Osteocyte (in vitro differentiated cells): ENCODE measurements at regions not wholly inside any gene's neighbourhood (a gene's known extent, or its start where the extent isn't known, plus 50 kb on each side); places are given as distances from the start of the nearest gene placed in this dataset.

Experiments
- DNase-seq: peaks from one replicate; pipeline ENCODE4 v3.0.0; 2021; ENCODE audit warnings: mixed read lengths; ENCODE audit not compliant: unreplicated experiment; ENCODE audit errors: extremely low spot score
- H3K27ac Mint-ChIP-seq: one replicate; pipeline ENCODE4 v1.8.0; 2021; ENCODE audit warnings: mild to moderate bottlenecking, mixed read lengths; ENCODE audit not compliant: unreplicated experiment
- H3K27me3 Mint-ChIP-seq: one replicate; pipeline ENCODE4 v1.8.0; 2021; ENCODE audit warnings: mixed read lengths; ENCODE audit not compliant: unreplicated experiment
- H3K36me3 Mint-ChIP-seq: one replicate; pipeline ENCODE4 v1.8.0; 2021; ENCODE audit warnings: mixed read lengths; ENCODE audit not compliant: unreplicated experiment
- H3K4me1 Mint-ChIP-seq: one replicate; pipeline ENCODE4 v1.8.0; 2021; ENCODE audit warnings: mixed read lengths; ENCODE audit not compliant: unreplicated experiment
- H3K4me3 Mint-ChIP-seq: one replicate; pipeline ENCODE4 v1.8.0; 2021; ENCODE audit warnings: mild to moderate bottlenecking, moderate library complexity, mixed read lengths; ENCODE audit not compliant: unreplicated experiment
- H3K9me3 Mint-ChIP-seq: one replicate; pipeline ENCODE4 v1.8.0; 2021; ENCODE audit warnings: mixed read lengths; ENCODE audit not compliant: unreplicated experiment
- TF ChIP-seq, protein P1 (sequence below): fragments of 200-600 bp; sonication (generic); IDR thresholded peaks from 2 replicates; pipeline ENCODE4 v1.5.0; 2021; ENCODE audit warnings: antibody characterized with exemption, mild to moderate bottlenecking, moderate library complexity

DNA sequence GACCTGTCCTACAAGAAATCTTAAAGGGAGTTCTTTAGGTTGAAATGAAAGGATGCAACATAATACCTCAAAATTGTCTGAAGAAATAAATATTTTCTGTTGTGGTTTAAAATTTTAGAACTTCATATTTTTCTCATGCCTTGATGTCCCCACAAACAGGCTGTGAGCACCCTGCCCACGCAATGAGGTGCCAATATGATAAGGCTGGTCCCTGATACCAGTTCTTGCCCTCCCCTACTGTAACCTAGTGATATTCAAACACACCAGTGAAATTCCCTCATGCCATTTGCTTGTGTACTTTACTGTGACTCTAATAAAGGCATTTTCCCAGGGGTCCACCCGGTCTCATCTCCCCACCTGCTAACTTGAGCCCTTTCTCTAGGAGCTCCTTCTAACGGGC, 67.3 kb upstream of the SIRPG start:
- Mint-ChIP-seq H3K4me1 (no peaks in the 10 kb centered on the region), H3K9me3 (no peaks in the 10 kb centered on the region), H3K36me3 (no peaks in the 10 kb centered on the region), H3K27ac (no peak overlapping the region), H3K4me3 (no peak overlapping the region), H3K27me3 (peaks cover 16% of the 10 kb centered on the region)
- DNase-seq: no peak
- TF ChIP-seq, protein P1, sequence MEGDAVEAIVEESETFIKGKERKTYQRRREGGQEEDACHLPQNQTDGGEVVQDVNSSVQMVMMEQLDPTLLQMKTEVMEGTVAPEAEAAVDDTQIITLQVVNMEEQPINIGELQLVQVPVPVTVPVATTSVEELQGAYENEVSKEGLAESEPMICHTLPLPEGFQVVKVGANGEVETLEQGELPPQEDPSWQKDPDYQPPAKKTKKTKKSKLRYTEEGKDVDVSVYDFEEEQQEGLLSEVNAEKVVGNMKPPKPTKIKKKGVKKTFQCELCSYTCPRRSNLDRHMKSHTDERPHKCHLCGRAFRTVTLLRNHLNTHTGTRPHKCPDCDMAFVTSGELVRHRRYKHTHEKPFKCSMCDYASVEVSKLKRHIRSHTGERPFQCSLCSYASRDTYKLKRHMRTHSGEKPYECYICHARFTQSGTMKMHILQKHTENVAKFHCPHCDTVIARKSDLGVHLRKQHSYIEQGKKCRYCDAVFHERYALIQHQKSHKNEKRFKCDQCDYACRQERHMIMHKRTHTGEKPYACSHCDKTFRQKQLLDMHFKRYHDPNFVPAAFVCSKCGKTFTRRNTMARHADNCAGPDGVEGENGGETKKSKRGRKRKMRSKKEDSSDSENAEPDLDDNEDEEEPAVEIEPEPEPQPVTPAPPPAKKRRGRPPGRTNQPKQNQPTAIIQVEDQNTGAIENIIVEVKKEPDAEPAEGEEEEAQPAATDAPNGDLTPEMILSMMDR: no peak

DNA sequence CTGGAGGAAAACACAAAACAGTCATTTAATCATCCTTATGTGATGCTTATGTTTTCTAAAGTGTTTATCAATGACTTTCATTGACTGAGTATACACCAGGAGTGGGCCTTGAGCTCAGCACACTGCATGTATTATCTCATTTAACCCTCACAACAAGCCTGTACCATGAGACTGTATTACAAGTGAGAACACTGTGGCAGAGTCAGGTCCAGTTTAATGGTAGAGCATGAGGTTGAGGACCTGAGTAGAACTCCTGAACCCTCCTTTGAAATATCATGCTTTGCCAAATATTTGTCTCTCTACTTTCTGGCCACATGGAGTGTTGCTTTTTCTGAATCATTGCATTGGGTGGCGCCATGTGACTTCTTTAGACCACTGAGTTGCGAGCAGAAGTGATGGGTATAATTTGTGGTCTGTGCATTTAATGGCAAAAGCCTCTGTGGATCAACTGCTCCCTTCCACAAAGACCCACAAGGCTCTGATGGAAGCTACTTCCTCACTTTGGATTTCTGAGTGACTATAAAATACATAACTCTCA, 65.0 kb upstream of the SIRPG start:
- no peaks in the 10 kb centered on the region for H3K36me3 Mint-ChIP-seq
- TF ChIP-seq, protein P1: no peak
- peaks cover 17% of the 10 kb centered on the region for H3K27me3 Mint-ChIP-seq
- no peak for DNase-seq
- H3K9me3 Mint-ChIP-seq: no peaks in the 10 kb centered on the region
- H3K4me1 Mint-ChIP-seq: no peaks in the 10 kb centered on the region
- no peak overlapping the region for H3K4me3 Mint-ChIP-seq
- H3K27ac Mint-ChIP-seq: no peak overlapping the region

DNA sequence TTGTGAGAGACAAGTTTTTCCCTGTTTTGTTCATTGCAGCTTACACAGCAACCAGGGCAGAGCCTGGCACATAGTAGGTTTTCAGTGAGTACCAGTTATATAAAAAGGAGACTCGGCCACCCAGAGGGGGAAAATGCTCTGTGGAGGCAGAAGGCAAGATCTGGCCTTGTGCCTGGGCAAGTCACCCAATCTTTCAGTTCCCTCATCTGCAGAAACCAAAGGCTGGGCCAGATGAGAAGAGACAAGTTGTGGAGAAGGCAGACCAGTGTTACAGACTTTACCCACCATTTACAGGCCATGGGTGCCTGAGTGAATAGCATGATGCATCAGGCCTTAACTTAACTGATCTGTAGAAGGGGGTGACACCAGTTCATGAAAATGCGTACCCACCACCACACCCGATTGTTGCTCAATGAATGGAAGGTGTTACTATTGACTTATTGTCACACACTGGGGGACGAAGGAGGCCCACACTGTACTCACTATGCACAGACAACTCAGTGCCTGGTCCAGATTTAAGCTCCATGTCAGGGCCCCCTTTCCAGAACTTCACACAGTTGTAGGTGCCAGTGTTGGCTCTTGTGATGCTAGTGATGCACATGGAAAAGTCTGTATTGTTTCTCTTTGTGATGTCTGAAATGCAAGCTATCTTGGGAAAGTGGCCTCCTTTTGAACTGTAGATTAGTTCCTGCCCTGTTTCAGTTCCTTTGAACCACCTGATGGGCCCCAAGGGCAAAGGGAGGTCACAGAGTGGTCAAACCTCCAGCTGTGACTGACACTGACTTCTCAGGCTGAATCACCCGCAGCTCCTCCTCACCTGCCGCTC, 64.3 kb upstream of the SIRPG start:
- H3K27me3 Mint-ChIP-seq: peaks cover 19% of the 10 kb centered on the region
- no peaks in the 10 kb centered on the region for H3K36me3 Mint-ChIP-seq
- no peak overlapping the region for H3K27ac Mint-ChIP-seq

DNA sequence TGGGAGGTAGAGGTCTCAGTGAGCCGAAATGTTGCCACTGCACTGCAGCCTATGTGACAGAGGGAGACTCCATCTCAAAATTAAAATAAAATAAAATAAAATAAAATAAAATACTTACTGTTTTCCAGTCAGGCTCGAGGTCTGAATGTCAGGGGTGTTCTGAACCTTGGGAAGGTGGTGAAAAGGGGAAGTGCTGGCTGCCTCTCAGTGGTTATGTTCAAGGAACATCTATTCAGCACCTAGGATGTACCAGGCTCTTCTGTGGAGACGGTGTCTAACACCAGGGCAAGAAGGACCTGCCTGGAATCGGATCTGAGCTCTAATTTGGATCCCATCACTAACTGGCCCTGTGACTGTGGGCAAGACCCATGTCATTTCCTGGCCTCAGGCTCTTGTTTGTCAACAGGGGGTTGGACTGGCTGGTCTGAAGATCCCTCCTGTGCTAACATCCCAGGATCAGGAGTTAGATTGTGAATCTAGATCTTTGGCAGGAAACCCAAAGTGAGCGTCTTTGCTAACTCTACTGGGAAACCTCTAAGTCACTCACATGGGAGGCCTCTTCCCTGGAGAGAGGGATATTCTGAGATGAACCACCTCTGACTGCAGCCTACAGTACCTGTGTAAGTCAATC, 63.4 kb upstream of the SIRPG start:
- Mint-ChIP-seq H3K27ac (no peak overlapping the region), H3K4me1 (no peaks in the 10 kb centered on the region), H3K27me3 (peaks cover 26% of the 10 kb centered on the region), H3K4me3 (no peak overlapping the region), H3K9me3 (no peaks in the 10 kb centered on the region), H3K36me3 (no peaks in the 10 kb centered on the region)
- no peak for DNase-seq
- TF ChIP-seq, protein P1: no peak

More for the DNA sequence above, 64.3 kb upstream of the SIRPG start:
- no peaks in the 10 kb centered on the region for H3K9me3 Mint-ChIP-seq
- TF ChIP-seq, protein P1: no peak
- H3K4me3 Mint-ChIP-seq: no peak overlapping the region
- DNase-seq: no peak
- no peaks in the 10 kb centered on the region for H3K4me1 Mint-ChIP-seq

DNA sequence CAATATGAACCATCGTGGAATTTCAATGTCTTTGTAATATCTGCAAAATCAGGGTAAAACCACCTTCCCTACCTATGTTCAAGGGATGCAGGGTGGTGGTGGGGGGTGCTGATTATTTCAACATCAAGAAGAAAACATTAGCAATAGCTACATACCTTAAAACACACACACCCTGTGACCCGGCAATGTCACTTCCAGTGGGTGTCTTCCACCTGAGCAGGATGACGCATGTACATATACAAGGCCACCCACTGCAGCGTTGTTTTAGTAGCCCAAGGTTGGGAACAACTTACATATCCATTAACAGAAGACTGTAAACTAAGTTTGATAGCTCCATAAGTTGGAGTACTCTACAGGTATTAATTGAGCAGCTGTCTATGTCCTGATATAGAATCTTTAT, 62.6 kb upstream of the SIRPG start:
- Mint-ChIP-seq H3K27ac (no peak overlapping the region), H3K36me3 (no peaks in the 10 kb centered on the region), H3K4me1 (no peaks in the 10 kb centered on the region), H3K27me3 (peaks cover 30% of the 10 kb centered on the region), H3K4me3 (no peak overlapping the region), H3K9me3 (no peaks in the 10 kb centered on the region)
- TF ChIP-seq, protein P1: no peak
- DNase-seq: no peak
